AG09309 (cell line): ENCODE measurements at regions not wholly inside any gene's neighbourhood (a gene's known extent, or its start where the extent isn't known, plus 50 kb on each side); places are given as distances from the start of the nearest gene placed in this dataset.

ENCODE experiments used
- DNase-seq: peaks from one replicate; pipeline ENCODE4 v3.0.0-alpha.2; 2010; ENCODE audit warnings: low read depth
- H3K4me3 ChIP-seq: 2 replicates; pipeline ENCODE4 v1.5.1; 2011; ENCODE audit warnings: mild to moderate bottlenecking, low read depth, low read length, moderate library complexity; ENCODE audit not compliant: control insufficient read depth
- CTCF ChIP-seq: IDR thresholded peaks from 2 replicates; pipeline ENCODE4 v1.5.1; 2011; ENCODE audit warnings: mild to moderate bottlenecking, low read depth, low read length, inconsistent platforms; ENCODE audit not compliant: insufficient read depth, control insufficient read depth; ENCODE audit errors: missing control alignments

- no peak for DNase-seq
- no peak overlapping the region for H3K4me3 ChIP-seq
- TF ChIP-seq CTCF: no peak
Measured at GRCh38 chr6:140108167-140108566, 733.7 kb upstream of the CITED2 start.

GRCh38 chr6:140107216-140107615, 732.8 kb upstream of the CITED2 start:
- H3K4me3 ChIP-seq: no peak overlapping the region
- DNase-seq: no peak
- no peak for TF ChIP-seq CTCF

GRCh38 chr6:140105857-140106256, 731.4 kb upstream of the CITED2 start:
- H3K4me3 ChIP-seq: no peak overlapping the region
- TF ChIP-seq CTCF: no peak
- DNase-seq: no peak

- no peak for DNase-seq
- no peak for TF ChIP-seq CTCF
- no peak overlapping the region for H3K4me3 ChIP-seq
Measured at GRCh38 chr6:140105241-140105640, 730.8 kb upstream of the CITED2 start.

GRCh38 chr6:140101818-140102217, 727.4 kb upstream of the CITED2 start:
- TF ChIP-seq CTCF: no peak
- H3K4me3 ChIP-seq: no peak overlapping the region
- no peak for DNase-seq

- TF ChIP-seq CTCF: no peak
- H3K4me3 ChIP-seq: no peak overlapping the region
- DNase-seq: peak; percentile 47
Measured at GRCh38 chr6:140101367-140101766, 726.9 kb upstream of the CITED2 start.

- DNase-seq: no peak
- H3K4me3 ChIP-seq: no peak overlapping the region
- TF ChIP-seq CTCF: no peak
Measured at GRCh38 chr6:140095532-140095931, 721.1 kb upstream of the CITED2 start.
